ENCODE measurements at regions not wholly inside any gene's neighbourhood (a gene's known extent, or its start where the extent isn't known, plus 50 kb on each side); places are given as distances from the start of the nearest gene placed in this dataset.

DNA sequence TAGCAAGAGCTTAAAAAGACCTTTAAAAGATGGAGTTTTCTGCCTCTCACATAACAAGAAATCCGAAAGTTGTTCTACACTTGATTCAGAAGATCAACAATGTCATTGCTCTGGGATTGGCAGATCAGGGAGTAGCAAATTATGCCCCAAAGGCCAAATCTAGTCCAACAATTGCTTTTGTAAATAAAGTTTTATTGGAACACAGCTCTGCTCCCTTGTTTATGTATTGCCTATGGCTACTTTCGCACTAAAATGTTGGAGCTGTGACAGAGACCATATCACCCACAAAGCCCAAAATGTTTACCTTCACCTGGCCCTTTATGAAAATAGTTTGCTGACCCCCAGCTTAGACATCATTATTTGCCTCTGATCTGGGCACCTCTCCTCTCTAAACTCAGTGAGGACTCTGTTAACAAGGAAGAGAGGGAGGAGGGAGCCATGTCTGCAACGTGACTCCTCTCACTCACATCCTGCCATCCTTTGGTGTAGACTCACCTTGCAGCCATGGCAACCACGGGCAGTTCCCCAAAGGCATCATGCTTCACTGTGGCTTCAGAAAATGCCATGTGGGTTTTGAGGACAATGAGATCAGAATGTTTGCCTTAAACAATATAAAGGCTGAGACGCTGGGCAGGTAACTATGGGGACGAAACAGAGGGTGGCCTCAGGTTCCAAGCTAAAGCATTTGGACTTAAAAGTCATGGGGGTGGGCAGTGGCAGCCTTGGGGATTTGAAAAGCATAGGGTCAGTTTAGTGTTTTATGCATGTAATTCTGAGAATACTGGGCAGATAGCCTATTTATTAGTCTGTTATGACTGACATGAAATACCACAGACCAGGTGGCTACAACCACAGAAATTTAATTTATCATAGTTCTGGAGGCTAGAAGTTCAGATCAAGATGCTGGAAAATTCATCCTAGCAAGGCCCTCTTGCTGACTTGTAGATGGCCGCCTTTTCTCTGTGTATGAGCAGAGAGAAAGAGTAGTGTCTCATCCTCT, 149.7 kb upstream of the TNFAIP3 start (continued):
- peak; percentile 93 for TF ChIP-seq ZBTB40 (IDR thresholded peaks at IDR 0.05; ENCODE audit: borderline replicate concordance)
- no peak for TF ChIP-seq IRF4 (IDR thresholded peaks at IDR 0.05; ENCODE audit: low read depth, low read length)
- no peak for TF ChIP-seq LARP7 (IDR thresholded peaks at IDR 0.05)
- TF ChIP-seq MYB (IDR thresholded peaks at IDR 0.05; ENCODE audit: borderline replicate concordance, low read depth, low read length) = no peak
- no peak for TF ChIP-seq TCF7 (IDR thresholded peaks at IDR 0.05; ENCODE audit: borderline replicate concordance)
- no peak for TF ChIP-seq RAD21 (IDR thresholded peaks at IDR 0.05; ENCODE audit: insufficient read depth, low read depth, low read length)
- no peak for TF ChIP-seq SUZ12 (IDR thresholded peaks at IDR 0.05; ENCODE audit: unreplicated experiment)
- TF ChIP-seq, protein P1, sequence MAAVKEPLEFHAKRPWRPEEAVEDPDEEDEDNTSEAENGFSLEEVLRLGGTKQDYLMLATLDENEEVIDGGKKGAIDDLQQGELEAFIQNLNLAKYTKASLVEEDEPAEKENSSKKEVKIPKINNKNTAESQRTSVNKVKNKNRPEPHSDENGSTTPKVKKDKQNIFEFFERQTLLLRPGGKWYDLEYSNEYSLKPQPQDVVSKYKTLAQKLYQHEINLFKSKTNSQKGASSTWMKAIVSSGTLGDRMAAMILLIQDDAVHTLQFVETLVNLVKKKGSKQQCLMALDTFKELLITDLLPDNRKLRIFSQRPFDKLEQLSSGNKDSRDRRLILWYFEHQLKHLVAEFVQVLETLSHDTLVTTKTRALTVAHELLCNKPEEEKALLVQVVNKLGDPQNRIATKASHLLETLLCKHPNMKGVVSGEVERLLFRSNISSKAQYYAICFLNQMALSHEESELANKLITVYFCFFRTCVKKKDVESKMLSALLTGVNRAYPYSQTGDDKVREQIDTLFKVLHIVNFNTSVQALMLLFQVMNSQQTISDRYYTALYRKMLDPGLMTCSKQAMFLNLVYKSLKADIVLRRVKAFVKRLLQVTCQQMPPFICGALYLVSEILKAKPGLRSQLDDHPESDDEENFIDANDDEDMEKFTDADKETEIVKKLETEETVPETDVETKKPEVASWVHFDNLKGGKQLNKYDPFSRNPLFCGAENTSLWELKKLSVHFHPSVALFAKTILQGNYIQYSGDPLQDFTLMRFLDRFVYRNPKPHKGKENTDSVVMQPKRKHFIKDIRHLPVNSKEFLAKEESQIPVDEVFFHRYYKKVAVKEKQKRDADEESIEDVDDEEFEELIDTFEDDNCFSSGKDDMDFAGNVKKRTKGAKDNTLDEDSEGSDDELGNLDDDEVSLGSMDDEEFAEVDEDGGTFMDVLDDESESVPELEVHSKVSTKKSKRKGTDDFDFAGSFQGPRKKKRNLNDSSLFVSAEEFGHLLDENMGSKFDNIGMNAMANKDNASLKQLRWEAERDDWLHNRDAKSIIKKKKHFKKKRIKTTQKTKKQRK (IDR thresholded peaks at IDR 0.05; ENCODE audit: low read depth, low read length) = no peak
- no peak for TF ChIP-seq NFXL1 (IDR thresholded peaks at IDR 0.05; ENCODE audit: borderline replicate concordance)
- no peak for TF ChIP-seq SP1 (IDR thresholded peaks at IDR 0.05; ENCODE audit: low read depth, low read length)
- TF ChIP-seq ZSCAN29 (IDR thresholded peaks at IDR 0.05) = no peak
- no peak for TF ChIP-seq CEBPB (IDR thresholded peaks at IDR 0.05; ENCODE audit: borderline replicate concordance in 1 of 2, low read depth in 2 of 2, low read length in 2 of 2)
- 0 out of 2 replicates have a peak, but pooled peaks have one; percentile 37 for TF ChIP-seq NBN (IDR thresholded peaks at IDR 0.05)
- TF ChIP-seq, protein P2, sequence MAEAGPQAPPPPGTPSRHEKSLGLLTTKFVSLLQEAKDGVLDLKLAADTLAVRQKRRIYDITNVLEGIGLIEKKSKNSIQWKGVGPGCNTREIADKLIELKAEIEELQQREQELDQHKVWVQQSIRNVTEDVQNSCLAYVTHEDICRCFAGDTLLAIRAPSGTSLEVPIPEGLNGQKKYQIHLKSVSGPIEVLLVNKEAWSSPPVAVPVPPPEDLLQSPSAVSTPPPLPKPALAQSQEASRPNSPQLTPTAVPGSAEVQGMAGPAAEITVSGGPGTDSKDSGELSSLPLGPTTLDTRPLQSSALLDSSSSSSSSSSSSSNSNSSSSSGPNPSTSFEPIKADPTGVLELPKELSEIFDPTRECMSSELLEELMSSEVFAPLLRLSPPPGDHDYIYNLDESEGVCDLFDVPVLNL (IDR thresholded peaks at IDR 0.05; ENCODE audit: low read depth, low read length) = no peak
- no peak for TF ChIP-seq BCL11A (IDR thresholded peaks at IDR 0.05; ENCODE audit: low read depth, low read length)
- TF ChIP-seq ASH2L (IDR thresholded peaks at IDR 0.05; ENCODE audit: borderline replicate concordance, low read depth) = no peak
- TF ChIP-seq HDGF (IDR thresholded peaks at IDR 0.05) = peak; percentile 70; the same call in 1 of the 2 replicates
- TF ChIP-seq MEF2B (IDR thresholded peaks at IDR 0.05; ENCODE audit: partially characterized antibody, poor library complexity, severe bottlenecking) = peak; percentile 49
- no peak for TF ChIP-seq EZH2 (IDR thresholded peaks at IDR 0.05; ENCODE audit: borderline replicate concordance, control insufficient read depth, low read depth, low read length)
- no peak for TF ChIP-seq ZZZ3 (IDR thresholded peaks at IDR 0.05; ENCODE audit: control insufficient read depth, insufficient read length, low read depth)
- TF ChIP-seq SMC3 (IDR thresholded peaks at IDR 0.05; ENCODE audit: borderline replicate concordance, low read length) = no peak
- TF ChIP-seq RBBP5 (conservative IDR thresholded peaks at IDR 0.05) = no peak
- TF ChIP-seq HDAC2 (IDR thresholded peaks at IDR 0.05) = no peak
